ENCODE measurements at regions not wholly inside any gene's neighbourhood (a gene's known extent, or its start where the extent isn't known, plus 50 kb on each side); places are given as distances from the start of the nearest gene placed in this dataset.

DNA sequence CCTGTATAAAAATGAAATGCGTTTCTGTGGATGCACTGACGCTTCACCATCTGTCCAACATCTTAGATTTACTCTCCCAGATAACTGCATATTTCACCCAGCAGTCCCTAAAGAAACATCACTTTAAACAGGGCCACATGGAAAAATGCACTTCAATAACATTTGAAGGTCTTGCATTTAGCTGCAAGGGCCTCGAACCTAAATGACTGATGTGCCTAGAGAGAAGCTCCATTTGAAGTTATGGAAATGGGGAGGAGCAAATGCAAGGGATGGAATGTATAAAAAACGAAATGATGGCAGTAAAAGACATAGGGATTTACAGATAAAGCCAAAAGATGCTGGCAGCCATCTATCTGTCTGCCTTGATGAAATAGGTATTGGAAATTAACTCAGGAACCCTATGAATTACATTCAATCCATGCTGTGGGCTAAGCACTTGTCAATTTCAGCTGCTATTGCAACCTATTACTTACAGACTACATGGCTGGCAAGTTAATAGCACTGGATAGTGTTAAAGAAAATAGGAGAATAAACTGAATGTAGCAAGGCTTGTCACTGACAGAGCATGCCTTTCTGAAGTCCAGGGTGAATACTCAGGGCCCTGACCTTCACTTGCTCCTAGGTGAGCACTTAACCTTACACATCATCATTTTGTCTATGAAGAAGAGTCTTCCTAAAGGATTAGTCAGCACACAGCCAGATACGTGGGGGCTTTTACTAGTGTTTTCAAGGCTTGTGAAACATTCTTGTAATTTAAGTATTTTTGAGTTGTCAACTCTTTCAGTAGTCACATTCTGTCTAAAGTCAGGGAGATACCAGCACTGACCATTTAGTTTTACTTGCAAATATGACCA lies 963.4 kb downstream of the PCDH17 start:
- TF ChIP-seq, protein P1, sequence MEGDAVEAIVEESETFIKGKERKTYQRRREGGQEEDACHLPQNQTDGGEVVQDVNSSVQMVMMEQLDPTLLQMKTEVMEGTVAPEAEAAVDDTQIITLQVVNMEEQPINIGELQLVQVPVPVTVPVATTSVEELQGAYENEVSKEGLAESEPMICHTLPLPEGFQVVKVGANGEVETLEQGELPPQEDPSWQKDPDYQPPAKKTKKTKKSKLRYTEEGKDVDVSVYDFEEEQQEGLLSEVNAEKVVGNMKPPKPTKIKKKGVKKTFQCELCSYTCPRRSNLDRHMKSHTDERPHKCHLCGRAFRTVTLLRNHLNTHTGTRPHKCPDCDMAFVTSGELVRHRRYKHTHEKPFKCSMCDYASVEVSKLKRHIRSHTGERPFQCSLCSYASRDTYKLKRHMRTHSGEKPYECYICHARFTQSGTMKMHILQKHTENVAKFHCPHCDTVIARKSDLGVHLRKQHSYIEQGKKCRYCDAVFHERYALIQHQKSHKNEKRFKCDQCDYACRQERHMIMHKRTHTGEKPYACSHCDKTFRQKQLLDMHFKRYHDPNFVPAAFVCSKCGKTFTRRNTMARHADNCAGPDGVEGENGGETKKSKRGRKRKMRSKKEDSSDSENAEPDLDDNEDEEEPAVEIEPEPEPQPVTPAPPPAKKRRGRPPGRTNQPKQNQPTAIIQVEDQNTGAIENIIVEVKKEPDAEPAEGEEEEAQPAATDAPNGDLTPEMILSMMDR (conservative IDR thresholded peaks at IDR 0.05): no peak
- TF ChIP-seq EZH2 (IDR thresholded peaks at IDR 0.05; ENCODE audit: low read depth): no peak
